NCI-H774 (cell line): ENCODE measurements at regions not wholly inside any gene's neighbourhood (a gene's known extent, or its start where the extent isn't known, plus 50 kb on each side); places are given as distances from the start of the nearest gene placed in this dataset.
"Not testable (repeated sequence)": the region's sequence is repeated elsewhere in the genome, so short reads cannot be mapped to it uniquely, and the experiment has no call there.

ENCODE experiments used
- DNase-seq: peaks from one replicate; lab custom pipeline; 2025; lab: John Stamatoyannopoulos, UW

GRCh38 chr5:125085797-125086505, 339.5 kb upstream of the ZNF608 start:
- no peak for DNase-seq

- DNase-seq: no peak
Observed at GRCh38 chr5:125088522-125089105, 342.2 kb upstream of the ZNF608 start.

GRCh38 chr5:125092138-125092537, 345.7 kb upstream of the ZNF608 start:
- not testable (repeated sequence) for DNase-seq

- no peak for DNase-seq
Observed at GRCh38 chr5:125093776-125094175, 347.3 kb upstream of the ZNF608 start.

GRCh38 chr5:125100342-125100741, 353.9 kb upstream of the ZNF608 start:
- no peak for DNase-seq

- no peak for DNase-seq
Observed at GRCh38 chr5:125100951-125101350, 354.5 kb upstream of the ZNF608 start.

- DNase-seq: no peak
Observed at GRCh38 chr5:125103459-125103858, 357.0 kb upstream of the ZNF608 start.

- DNase-seq: no peak
Observed at GRCh38 chr5:125106271-125106670, 359.8 kb upstream of the ZNF608 start.

GRCh38 chr5:125106881-125107280, 360.4 kb upstream of the ZNF608 start:
- no peak for DNase-seq

- no peak for DNase-seq
Observed at GRCh38 chr5:125109293-125109692, 362.9 kb upstream of the ZNF608 start.

GRCh38 chr5:125109816-125110215, 363.4 kb upstream of the ZNF608 start:
- no peak for DNase-seq

GRCh38 chr5:125112196-125112595, 365.8 kb upstream of the ZNF608 start:
- DNase-seq: no peak

- DNase-seq: no peak
Observed at GRCh38 chr5:125113328-125113727, 366.9 kb upstream of the ZNF608 start.

- DNase-seq: no peak
Observed at GRCh38 chr5:125115195-125115525, 368.7 kb upstream of the ZNF608 start.

GRCh38 chr5:125117566-125117965, 371.1 kb upstream of the ZNF608 start:
- DNase-seq: no peak

GRCh38 chr5:125120012-125120411, 373.6 kb upstream of the ZNF608 start:
- no peak for DNase-seq

GRCh38 chr5:125125031-125125823, 378.8 kb upstream of the ZNF608 start:
- no peak for DNase-seq

- no peak for DNase-seq
Observed at GRCh38 chr5:125126050-125126449, 379.6 kb upstream of the ZNF608 start.

- no peak for DNase-seq
Observed at GRCh38 chr5:125129151-125129806, 382.8 kb upstream of the ZNF608 start.

GRCh38 chr5:125130591-125130990, 384.2 kb upstream of the ZNF608 start:
- no peak for DNase-seq

GRCh38 chr5:125134216-125135081, 388.0 kb upstream of the ZNF608 start:
- no peak for DNase-seq

GRCh38 chr5:125137535-125137934, 391.1 kb upstream of the ZNF608 start:
- DNase-seq: peak; percentile 9
